Neutrophil (primary cell): ENCODE measurements at regions not wholly inside any gene's neighbourhood (a gene's known extent, or its start where the extent isn't known, plus 50 kb on each side); places are given as distances from the start of the nearest gene placed in this dataset.

Experiments used
- H3K27ac ChIP-seq: fragments of 200-600 bp; sonication (generic); 2 replicates; pipeline ENCODE4 v1.5.1; 2016; ENCODE audit warnings: mild to moderate bottlenecking, moderate library complexity
- H3K27me3 ChIP-seq: fragments of 200-600 bp; sonication (generic); 2 replicates; pipeline ENCODE4 v1.6.0; 2016; ENCODE audit warnings: mild to moderate bottlenecking
- H3K36me3 ChIP-seq: fragments of 200-600 bp; sonication (generic); 2 replicates; pipeline ENCODE4 v1.5.1; 2017
- H3K4me1 ChIP-seq, 2 experiments: fragments of 200-600 bp in 1 of 2; sonication (generic) in 1 of 2; 1 replicate in 1 of 2; 2 replicates in 1 of 2; pipeline versions ENCODE4 v1.5.1 to v1.6.1; 2013 to 2016; ENCODE audit warnings: low read depth in 1 of 2, low read length in 1 of 2, mild to moderate bottlenecking in 1 of 2, moderate library complexity in 1 of 2; ENCODE audit not compliant: control insufficient read depth in 1 of 2, insufficient read depth in 1 of 2
- H3K4me3 ChIP-seq, 2 experiments: fragments of 200-600 bp in 1 of 2; sonication (generic) in 1 of 2; 1 replicate in 1 of 2; 2 replicates in 1 of 2; pipeline ENCODE4 v1.5.1; 2013 to 2016; ENCODE audit warnings: low read depth in 1 of 2, low read length in 1 of 2, mild to moderate bottlenecking in 1 of 2, moderate library complexity in 1 of 2
- H3K9me3 ChIP-seq: fragments of 200-600 bp; sonication (generic); 2 replicates; pipeline ENCODE4 v1.5.1; 2016
- CTCF ChIP-seq: fragments of 200-600 bp; sonication (generic); IDR thresholded peaks from 2 replicates; pipeline ENCODE4 v1.5.1; 2016; ENCODE audit warnings: antibody characterized with exemption

GRCh38 chrX:10095246-10095645 is 61.5 kb upstream of the CLCN4 start:
- no peak for TF ChIP-seq CTCF
- H3K27ac ChIP-seq = no peak overlapping the region
- H3K27me3 ChIP-seq = no peaks in the 10 kb centered on the region
- no peaks in the 10 kb centered on the region for H3K9me3 ChIP-seq
- no peak overlapping the region for H3K4me3 ChIP-seq
- H3K4me1 ChIP-seq = peaks cover 9 to 10% of the 10 kb centered on the region in 2 experiments
- H3K36me3 ChIP-seq = peaks cover 38% of the 10 kb centered on the region

DNA sequence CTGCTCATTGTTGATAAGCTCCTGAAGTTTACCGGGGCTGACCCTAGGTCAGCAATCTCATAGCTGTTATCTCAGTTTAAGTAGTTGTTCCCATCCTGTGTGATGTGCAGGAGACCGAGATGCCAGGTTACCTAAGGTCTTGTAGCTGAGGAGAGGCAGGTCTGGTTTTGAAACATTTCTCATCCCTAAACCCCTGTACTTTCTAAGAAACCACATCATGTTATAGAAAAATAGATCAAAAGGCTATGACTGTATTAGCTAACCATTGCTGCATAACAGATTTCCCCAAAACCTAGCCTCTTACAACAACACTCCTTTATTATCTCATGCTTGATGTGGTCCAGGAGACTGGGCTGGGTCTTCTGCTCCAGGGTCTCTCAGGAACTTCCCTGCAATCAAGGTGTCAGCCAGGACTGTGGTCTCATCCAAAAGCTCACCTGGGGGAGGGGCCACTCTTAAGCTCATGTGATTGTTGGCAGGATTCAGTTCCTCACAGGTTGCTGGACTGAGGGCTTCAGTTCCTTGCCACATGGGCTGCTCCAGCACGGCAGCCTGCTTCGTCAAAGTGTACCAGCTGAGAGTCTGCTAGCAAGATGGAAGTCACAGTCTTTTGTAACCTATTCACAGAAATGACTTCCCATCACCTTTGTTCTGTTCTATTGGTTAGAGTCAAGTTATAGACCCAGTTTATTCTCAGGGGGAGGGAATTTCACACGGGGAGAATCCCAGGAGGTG is 60.9 kb upstream of the CLCN4 start:
- Histone ChIP-seq H3K27me3 (no peaks in the 10 kb centered on the region), H3K4me3 (no peak overlapping the region), H3K36me3 (peaks cover 45% of the 10 kb centered on the region), H3K9me3 (no peaks in the 10 kb centered on the region), H3K4me1 (peaks cover 3 to 4% of the 10 kb centered on the region in 2 experiments), H3K27ac (no peak overlapping the region)
- TF ChIP-seq CTCF = no peak

- Histone ChIP-seq H3K36me3 (peaks cover 50% of the 10 kb centered on the region), H3K4me1 (peaks cover 0 to 3% of the 10 kb centered on the region in 2 experiments), H3K27ac (peak overlapping the region; percentile 77), H3K27me3 (no peaks in the 10 kb centered on the region), H3K9me3 (no peaks in the 10 kb centered on the region), H3K4me3 (peak overlapping the region; percentile 24 to 29)
- no peak for TF ChIP-seq CTCF
Observed at GRCh38 chrX:10098270-10098713, 58.5 kb upstream of the CLCN4 start.

GRCh38 chrX:10099411-10099810 is 57.4 kb upstream of the CLCN4 start:
- no peak for TF ChIP-seq CTCF
- no peaks in the 10 kb centered on the region for H3K27me3 ChIP-seq
- H3K27ac ChIP-seq = no peak overlapping the region
- H3K4me3 ChIP-seq = no peak overlapping the region
- H3K9me3 ChIP-seq = no peaks in the 10 kb centered on the region
- peaks cover 47% of the 10 kb centered on the region for H3K36me3 ChIP-seq
- H3K4me1 ChIP-seq = peaks cover 0 to 3% of the 10 kb centered on the region in 2 experiments

- Histone ChIP-seq H3K4me3 (no peak overlapping the region), H3K27ac (no peak overlapping the region), H3K4me1 (peaks cover 0 to 3% of the 10 kb centered on the region in 2 experiments), H3K27me3 (no peaks in the 10 kb centered on the region), H3K36me3 (peaks cover 34% of the 10 kb centered on the region), H3K9me3 (no peaks in the 10 kb centered on the region)
- TF ChIP-seq CTCF = no peak
Observed at GRCh38 chrX:10101269-10101668, 55.5 kb upstream of the CLCN4 start.
